SK-N-DZ (cell line): ENCODE measurements at regions not wholly inside any gene's neighbourhood (a gene's known extent, or its start where the extent isn't known, plus 50 kb on each side); places are given as distances from the start of the nearest gene placed in this dataset.

Experiments used
- DNase-seq: peaks from one replicate; pipeline ENCODE4 v3.0.0-alpha.2; 2015; ENCODE audit warnings: low spot score

DNA sequence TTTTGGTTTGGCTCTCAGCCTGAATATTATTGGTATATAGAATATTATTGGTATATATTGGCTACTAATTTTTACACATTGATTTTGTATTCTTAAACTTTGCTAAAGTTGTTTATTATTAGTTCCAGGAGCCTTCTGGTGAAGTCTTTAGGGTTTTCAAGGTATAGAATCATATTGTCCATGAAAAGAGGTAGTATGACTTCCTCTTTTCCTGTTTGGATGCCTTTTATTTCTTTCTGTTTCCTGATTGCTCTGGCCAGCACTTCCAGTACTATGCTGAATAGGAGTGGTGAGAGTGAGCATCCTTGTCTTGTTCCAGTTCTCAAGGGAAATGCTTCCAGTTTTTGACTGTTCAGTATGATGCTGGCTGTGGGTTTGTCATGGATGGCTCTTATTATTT is 107.3 kb upstream of the LIPC start:
- DNase-seq: no peak

DNA sequence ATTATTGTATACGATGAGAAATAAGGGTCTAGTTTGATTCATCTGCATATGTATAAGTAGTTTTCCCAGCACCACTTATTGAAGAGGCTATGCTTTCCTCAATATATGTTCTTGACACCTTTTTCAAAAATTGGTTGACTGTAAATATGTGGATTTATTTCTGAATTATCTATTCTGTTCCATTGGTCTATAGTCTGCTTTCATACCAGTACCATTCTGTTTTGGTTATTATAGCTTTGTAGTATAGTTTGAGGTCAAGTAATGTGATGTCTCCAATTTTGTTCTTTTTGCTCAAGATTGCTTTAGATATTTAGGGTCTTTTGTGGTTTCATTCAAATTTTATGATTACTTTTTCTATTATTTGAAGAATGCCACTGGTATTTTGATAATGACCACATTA is 103.8 kb upstream of the LIPC start:
- DNase-seq: no peak

DNA sequence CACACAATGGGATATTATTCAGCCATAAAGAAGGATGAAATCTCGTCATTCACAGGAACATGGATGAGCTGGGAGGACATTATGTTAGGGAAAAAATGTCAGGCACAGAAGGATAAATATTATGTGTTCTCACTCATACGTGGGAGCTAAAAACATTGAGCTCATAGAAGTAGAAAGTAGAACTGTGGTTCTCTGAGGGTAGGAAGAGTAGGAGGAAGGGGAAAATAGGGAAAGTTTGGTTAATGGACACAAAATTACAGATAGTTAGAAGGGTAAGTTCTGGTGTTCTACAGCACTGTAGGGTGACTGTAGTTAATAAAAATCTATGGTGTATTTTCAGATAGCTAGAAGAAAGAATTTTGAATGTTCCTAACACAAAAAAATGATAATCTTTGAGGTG is 102.6 kb upstream of the LIPC start:
- no peak for DNase-seq

DNA sequence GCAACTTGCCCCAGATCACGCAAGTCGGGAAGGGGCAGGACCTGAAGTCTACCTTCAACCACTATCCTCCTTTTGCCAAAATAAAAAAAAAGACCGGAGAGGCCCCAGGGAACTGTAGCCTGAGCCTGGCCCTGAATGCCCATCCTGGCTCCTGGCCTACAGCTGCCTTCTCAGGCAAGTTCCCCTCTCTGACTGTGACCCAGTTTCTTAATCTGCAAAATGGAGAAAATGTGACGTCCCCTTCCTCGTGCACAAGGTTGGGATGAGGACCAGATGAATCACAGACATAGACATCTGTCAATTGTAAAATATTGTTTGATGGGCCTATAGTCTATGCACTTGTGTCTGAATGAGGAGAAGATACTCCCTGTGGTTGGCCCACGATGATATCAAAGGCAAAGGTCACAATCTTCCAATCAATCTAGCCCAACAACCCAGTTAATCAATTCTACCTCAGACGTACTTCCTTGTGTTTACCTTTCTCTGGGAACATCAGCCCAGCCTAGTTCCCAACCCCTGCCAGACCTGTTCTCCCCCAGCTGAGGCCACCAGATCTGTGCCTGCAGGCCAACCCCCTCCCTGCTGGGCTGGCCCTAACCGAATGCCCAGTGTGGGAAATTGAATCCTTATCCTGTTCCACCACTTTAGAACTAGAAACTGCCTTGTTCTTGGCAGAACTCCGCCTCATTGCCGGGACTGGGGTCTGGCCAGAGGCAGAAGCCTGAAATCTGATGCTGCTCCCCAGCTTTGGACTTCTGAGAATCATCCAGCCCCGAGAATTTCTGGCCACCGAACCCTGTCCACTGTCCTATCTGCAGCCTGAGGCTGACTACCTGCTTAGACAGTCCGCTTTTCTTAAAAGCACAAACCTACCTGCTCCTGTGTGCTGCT is 101.8 kb upstream of the LIPC start:
- DNase-seq: no peak

DNA sequence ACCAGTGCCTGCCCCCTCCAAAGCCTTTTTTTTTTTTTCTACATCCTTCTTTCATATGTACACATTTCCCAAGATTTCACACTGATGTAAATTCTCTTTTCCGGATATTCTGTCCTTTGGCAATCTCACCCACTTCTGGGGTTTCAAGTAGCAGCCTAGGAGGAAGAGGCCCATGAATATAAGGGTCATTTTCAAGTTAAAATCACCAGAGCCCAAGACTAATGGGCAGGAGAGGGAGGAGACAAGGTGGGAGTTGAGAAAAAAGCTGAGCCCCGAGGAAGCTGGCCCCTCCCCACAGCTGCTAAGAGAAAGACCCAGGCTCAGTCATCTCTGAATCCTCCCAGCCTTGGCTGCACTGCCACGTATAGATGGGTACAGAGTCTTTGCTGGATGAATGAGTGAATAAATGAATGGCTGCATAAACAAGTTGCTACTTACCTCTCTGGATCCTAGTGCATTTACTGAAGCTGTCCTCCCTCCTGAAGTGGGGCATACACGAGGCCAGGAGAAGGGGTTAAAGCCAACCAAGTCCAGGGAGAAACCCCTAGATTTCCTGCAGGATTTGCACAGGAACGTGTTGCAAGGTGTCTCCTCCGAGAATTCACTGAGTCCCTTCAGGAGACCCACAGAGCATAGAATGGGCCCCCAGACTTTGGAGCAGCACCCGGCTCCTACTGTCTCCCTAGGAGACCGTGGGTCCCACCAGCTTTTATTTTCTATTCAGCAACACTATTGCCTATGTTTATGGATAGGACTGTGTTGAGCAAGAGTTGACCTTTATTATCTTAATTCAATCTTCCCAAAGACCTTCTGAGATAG is 100.8 kb upstream of the LIPC start:
- DNase-seq: no peak

DNA sequence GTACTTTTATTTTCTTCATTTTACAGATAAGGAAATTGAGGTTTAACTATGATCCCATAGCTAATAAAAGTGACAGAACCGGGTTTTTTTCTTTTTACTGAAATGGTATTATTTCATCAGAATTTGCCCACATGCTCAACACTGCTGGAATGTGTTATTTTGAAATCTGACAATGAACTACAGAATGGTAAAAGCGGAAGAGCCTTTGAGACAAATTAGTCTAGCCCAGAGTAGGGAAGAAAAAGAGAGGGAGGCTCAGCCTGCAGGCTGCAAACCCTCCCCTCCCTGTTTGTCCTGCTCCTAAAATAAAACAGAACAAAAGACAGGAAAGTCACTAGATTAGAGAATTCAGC is 100.3 kb upstream of the LIPC start:
- DNase-seq: no peak

DNA sequence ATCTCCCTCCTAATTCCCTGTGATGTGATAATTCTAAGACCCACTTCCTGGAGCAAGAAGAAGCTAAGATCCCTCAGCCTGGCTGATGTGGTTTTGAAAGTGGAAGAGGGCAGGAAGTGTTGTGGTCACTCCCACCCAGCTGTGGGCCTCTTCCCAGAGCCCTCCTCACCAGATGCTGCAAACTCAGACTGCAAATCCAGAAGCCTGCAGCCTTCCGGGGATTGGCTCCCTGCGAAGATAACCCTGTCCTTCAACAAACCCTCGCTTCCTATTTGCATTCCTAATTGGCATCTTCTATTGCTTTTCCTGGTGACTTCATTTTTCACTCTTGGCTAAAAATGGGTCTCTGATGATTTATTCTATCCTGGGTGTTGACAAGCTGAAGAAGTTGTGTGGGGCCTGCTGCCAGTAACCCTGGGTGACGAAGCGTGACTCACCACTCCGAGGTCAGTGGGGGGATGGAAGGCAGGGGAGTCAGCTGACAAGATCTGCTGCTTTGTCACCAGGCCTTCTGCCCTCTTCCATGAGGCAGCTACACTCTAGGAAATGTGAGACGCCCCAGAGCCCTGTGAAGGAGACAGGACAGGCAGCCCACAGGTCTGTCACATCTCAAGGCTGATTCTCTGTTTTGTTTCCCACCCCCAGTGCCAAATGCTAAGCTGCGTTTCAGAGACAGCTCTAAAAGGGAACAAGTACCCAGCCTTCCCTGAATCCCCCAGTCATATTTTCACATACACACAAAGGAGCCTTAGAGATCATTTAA is 99.7 kb upstream of the LIPC start:
- peak; percentile 96 for DNase-seq

DNA sequence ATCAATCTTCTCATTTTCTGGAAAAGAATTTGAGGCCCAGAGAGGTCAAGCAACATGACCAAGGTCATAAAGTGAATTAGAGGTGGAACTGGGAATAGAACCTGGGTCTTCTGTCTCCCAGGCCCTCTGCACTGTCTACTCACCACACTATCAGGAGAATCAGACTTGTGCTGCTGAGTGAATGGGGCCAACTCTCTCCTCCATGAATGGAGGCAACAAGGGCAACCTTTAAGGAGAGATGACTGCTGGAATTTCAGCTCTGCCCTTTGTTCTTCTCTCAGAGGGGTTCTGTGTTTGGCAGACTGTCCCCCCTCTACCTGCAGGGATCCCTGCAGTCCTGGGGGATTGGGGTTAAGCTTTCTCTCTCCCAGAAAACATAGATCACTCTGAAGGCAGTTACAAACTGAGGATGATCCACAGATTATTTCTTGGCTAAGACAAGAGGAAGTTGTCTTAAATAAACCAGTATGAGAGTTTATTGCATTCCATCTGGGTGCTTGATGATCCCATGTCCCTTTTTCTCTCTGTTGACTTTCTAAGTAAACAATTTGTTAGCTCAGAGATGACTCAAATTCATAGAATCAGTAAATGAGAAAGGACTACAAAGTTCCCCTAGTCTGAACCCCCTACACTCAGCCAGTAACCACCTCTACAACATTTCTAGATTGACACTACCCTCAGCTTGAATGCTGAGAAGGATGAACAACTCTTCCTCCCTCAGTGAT is 99.0 kb upstream of the LIPC start:
- no peak for DNase-seq

DNA sequence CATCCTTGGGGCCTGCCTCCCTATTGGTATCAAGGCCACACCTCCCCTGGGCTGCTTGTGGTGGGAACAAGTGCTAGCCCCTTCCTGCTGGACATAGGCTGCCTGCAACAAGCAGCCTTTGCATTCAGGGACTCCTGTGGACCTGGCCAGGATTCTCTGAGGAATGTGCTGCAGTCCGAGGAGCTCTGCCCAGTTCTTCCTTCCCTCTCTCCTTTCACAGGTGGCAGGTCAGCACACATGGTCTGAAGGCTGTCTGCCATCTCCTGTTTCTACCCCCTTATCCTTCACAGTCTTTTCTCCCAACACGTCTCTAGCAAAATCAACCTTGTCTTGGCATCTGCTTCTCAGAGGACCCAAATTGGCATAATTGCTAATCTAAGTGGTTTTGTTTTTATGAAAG is 97.0 kb upstream of the LIPC start:
- DNase-seq: no peak

DNA sequence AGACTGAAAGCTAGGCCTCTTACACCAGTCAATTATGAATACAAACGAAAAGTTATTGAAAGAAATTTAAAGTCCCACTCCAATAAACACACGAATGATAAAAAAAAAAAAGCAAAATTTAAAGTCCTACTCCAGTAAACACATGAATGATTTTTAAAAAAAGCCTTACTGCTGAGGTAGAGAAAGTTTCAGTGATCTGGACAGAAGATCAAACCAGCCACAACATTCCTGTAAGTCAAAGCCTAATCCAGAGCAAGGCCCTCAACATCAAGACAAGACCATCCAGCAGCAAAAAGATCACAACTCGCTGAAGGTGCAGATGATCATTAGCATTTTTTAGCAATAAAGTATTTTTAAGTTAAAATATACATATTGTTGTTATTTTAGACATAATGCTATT is 95.6 kb upstream of the LIPC start:
- no peak for DNase-seq

DNA sequence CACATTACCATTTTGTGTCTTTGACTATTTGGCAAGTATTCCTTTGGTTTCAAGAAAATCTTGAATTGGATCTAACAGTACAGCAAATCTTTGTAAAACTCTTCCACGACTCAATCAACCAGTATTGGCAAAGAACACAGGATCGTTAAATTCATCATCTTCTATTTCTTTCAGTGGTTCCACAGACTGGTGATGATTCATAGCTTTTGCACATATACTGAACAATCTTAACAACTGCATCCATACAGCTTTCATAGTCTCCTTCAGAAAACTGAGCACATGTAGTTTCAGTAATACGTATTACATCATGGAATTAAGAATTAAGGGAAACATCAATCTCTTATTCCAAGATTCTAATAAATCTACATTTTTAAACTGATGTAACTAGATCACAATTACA is 91.6 kb upstream of the LIPC start:
- DNase-seq: no peak

DNA sequence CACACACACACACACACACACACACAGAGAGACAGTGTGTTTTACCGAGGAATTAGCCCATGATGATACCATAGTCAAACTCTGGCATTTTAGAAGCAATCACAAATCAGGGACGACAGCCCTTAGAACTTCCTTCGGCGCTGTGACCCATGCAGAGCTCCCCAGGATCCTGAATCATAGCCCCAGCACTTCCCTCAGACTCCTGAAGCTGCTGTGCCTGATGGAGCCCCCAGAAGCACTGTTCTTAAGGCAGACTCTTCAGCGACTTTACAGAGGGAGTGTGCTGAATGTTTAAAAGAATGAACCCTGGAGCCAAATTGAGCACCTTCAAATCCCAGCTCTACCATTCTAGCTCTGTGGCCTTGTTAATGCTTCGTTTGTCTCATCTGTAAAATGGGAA is 89.3 kb upstream of the LIPC start:
- no peak for DNase-seq

DNA sequence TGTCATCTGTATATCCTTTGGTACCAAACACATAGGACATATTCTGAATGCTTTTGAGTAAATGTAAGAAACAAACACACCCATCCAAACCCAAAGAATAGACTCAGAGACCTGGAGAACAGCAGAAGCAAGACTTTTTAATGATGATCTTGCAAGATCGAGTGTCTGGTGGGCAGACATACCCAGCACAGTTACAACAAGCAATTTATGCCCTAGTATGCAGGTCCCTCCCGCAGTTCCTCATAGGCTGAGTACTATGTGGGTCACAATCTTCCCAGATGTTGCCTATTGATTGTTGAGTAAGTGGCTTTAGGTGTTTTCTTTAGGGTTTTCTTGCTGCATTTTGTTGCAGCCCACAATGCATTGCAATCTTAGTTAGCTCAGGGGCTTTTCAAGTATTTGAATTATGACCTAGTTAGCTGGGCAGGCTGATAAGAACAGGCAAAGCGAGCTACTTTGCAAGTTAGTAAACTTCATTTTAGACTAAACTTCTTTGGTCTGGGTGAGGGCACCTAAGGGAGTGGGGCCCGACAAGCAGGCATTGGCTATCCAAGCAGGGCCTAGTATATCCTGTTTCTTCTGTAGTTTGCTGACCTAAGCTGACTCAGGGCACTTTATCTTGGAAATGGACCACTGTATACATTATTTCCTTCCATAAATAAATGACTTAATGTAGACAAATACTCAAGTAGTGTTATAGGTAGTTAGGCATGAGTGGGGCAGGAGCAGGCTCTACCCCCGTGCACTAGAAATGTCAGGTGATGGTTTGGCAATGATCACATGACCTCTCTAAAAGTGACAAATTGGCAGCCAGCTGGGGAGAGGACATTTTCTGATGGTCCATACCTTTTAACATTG is 87.3 kb upstream of the LIPC start:
- DNase-seq: no peak

DNA sequence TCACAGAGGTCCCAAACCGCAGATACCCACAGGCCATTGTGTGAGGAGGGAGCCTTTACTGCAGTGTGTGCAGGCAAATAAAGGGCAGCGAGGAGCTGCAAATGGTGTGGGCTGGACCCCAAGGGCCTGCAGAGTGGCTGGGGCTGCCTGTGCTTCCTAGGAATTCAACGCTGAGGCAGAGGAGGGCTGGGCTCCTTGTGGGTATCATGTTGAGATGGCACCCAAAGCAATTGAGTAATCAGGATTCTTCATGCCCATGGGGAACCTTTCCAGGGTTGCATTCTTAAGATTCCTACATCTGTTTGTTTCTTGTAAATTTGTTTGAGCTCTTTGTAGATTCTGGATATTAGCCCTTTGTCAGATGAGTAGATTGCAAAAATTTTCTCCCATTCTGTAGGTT is 85.4 kb upstream of the LIPC start:
- no peak for DNase-seq

DNA sequence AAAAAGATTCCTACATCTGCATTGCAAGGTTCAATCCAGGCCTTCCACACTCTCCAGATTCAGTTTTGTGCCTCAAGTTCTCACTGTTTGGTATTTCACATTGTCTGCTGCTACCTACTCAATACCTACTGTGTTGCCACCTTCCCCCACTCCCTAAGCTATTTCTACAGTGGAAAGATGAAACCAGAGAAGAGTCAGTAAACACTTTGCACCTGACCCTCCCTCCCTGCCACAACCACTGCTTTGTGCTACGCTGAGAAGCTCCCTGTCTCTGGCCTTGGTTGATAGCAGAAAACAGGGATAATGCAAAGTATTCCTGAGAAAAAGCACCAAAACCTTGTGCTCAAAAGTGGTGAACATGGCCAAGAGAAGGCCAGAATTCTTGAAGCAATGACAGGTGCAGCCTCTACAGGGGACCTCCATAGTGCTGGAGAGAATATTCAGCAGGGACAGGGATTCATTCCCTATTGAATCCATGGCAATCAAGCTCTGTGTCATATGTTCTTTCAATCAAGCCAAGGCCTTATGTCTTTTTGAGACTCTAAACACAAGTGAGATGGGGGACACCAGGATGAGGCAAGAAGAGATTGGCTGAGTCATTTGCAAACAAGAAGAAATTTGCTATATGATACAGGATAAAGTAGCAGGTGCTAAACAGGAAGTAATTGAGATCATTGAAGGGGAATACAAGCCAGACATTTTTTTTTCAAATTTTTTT is 83.5 kb upstream of the LIPC start:
- no peak for DNase-seq

DNA sequence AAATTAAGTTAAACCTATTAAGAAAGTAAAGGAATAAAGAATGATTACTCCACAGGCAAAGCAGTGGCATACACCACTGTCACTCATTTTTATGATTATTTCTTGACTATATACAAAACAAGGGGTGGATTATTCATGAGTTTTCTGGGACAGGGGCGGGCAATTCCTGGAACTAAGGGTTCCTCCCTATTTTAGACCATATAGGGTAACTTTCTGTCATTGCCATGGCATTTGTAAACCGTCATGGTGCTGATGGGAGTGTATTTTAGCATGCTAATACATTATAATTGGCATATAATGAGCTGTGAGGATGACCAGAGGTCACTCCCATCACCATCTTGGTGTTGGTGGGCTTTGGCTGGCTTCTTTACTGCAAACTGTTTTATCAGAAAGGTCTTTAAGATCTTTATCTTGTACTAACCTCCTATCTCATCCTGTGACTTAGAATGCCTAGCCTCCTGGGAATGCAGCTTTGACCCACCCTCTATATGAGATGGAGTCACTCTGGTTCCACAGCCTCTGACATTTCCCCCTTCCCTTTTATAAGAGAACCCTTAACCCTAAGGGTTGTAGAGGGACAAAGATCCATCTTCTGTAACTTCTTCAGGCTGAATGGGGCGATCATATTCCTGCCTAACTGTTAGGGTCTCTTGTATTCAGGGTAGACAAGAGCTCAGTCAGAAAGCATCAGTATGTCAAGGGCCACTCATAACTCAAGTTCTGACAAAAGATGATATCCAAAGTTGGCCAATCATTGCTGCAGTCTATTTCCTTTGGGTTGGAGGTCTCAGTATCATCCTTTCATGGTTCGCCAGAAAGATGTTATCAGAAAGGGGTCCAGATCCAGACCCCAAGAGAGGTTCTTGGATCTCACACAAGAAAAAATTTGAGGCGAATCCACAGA is 79.5 kb upstream of the LIPC start:
- DNase-seq: no peak

DNA sequence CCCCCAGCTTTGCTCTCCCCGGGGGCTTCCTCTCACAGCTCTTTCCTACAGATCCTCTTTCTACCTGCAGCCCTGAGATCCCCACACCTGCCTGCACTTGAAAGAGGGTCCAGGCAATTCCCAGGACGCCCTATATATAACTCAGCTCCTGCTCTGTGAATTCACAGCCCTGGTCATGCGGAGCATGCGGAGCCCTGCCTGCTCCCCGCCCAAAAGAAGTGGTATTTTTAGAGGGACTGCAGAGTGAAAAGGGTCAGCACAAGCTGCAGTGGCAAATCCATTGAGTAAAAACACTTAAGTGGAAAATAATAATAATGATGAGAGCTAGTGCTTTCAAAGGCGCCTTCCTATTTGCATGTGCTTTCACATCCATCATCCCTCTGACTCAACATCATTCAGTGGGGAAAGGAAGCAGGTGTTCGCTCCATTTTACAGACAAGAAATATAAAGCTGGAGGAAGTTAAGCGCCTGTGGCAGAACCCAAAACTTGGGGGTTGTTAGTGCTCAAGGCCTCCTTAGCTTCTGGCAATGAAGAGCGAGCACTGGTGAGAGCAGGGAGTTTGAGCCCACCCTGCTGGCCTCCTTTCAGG is 76.3 kb upstream of the LIPC start:
- no peak for DNase-seq

DNA sequence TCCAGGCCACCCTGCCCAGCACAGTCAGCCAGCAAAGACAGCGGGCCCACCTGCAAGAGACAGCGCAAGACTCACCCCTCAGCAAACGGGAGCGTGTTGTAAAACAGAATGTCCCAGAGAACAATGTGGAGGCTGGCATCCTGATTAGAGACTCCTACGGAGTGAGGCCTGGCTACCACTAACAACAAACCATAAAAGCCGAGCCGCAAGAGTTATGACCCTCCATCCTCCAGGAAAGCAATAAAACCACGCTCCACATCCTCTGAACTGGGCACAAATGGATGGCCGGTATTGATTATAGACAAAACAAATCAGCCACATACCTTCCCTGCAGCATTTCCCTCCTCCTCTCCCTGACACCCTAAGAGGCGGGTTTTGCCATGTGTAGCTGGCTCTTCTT is 75.8 kb upstream of the LIPC start:
- DNase-seq: no peak
